K562 (cell line): ENCODE measurements at regions not wholly inside any gene's neighbourhood (a gene's known extent, or its start where the extent isn't known, plus 50 kb on each side); places are given as distances from the start of the nearest gene placed in this dataset.

Source experiments
- ATAC-seq: fragments of 200-7000 bp; cut with Tn5 transposase; 3 replicates; pipeline ENCODE4 v1.9.1; 2020; ENCODE audit warnings: moderate library complexity
- BruUV-seq: library from RNA; stranded (reverse); fragments of 400-500 nt; replicated peaks from 2 replicates; lab custom pipeline; 2021; lab: Mats Ljungman, UMichigan
- CTCF ChIA-PET: fragments of 300-600 bp; formaldehyde crosslinking; extraction: SDS; loops from one replicate; lab custom pipeline; 2021; ENCODE audit warnings: low intra/inter-chr PET ratio; lab: Yijun Ruan, JAX
- POLR2A ChIA-PET: fragments of 300-600, 350-650 bp; sonication (Branson Sonifier 250); formaldehyde crosslinking; extraction: SDS; loops from one replicate; lab custom pipeline; 2021; ENCODE audit warnings: antibody characterized with exemption, inconsistent platforms; lab: Yijun Ruan, JAX
- DNase-seq, 4 experiments: peaks; one replicate each; pipeline versions ENCODE4 v3.0.0 to v3.0.0-alpha.2; 2011 to 2018; ENCODE audit warnings: low spot score in 3 of 4, mixed read lengths in 3 of 4; ENCODE audit errors: extremely low read depth in 1 of 4
- FAIRE-seq: peaks from 2 replicates; lab custom pipeline; 2011; peaks lifted over from hg19 to GRCh38; lab: Jason Lieb, UNC
- H2AFZ ChIP-seq: 2 replicates; pipeline ENCODE4 v1.6.0; 2011; ENCODE audit warnings: low read depth, low read length, control low read depth, inconsistent platforms
- H3K27ac ChIP-seq: fragments of 200-600 bp; 3 replicates; pipeline ENCODE4 v1.8.0; 2011; ENCODE audit warnings: low read depth, mild to moderate bottlenecking, control low read depth, inconsistent platforms, low read length, moderate library complexity, mixed read lengths; ENCODE audit errors: extremely low read depth
- H3K27me3 ChIP-seq, 2 experiments: fragments of 300-600 bp in 1 of 2; 2 replicates in 1 of 2; 3 replicates in 1 of 2; pipeline versions ENCODE4 v1.6.0 to v1.8.0; 2011; ENCODE audit warnings: inconsistent platforms in 2 of 2, low read length in 2 of 2, mild to moderate bottlenecking in 1 of 2, mixed read lengths in 1 of 2, moderate library complexity in 1 of 2; ENCODE audit not compliant: control insufficient read depth in 2 of 2, insufficient read depth in 2 of 2
- H3K36me3 ChIP-seq: fragments of 300-600 bp; 3 replicates; pipeline ENCODE4 v1.8.0; 2011; ENCODE audit warnings: mild to moderate bottlenecking, low read length, inconsistent platforms; ENCODE audit not compliant: control insufficient read depth, insufficient read depth
- H3K4me1 ChIP-seq, 2 experiments: fragments of 200-600 bp in 1 of 2; replicated peaks in 1 of 2; 2 replicates in 1 of 2; 3 replicates in 1 of 2; pipeline versions ENCODE4 v1.5.1 to v1.8.0; 2011; ENCODE audit warnings: inconsistent platforms in 2 of 2, low read length in 2 of 2, mild to moderate bottlenecking in 1 of 2, mixed read lengths in 1 of 2, moderate library complexity in 1 of 2; ENCODE audit not compliant: control insufficient read depth in 2 of 2, insufficient read depth in 2 of 2
- H3K4me2 ChIP-seq: 2 replicates; pipeline ENCODE4 v1.6.1; 2011; ENCODE audit warnings: low read length, control low read depth, inconsistent platforms, mixed read lengths; ENCODE audit not compliant: insufficient read depth
- H3K4me3 ChIP-seq: fragments of 200-600 bp; sonication (generic), shearing (Covaris generic); 2 replicates; pipeline ENCODE4 v1.5.1; 2016; ENCODE audit warnings: control low read depth, inconsistent platforms
- H3K79me2 ChIP-seq: fragments of 200-600 bp; 3 replicates; pipeline ENCODE4 v1.8.0; 2011; ENCODE audit warnings: low read length, inconsistent platforms; ENCODE audit not compliant: control insufficient read depth, insufficient read depth
- H3K9ac ChIP-seq, 2 experiments: 2 replicates each; pipeline versions ENCODE4 v1.6.0 to v1.6.1; 2011; ENCODE audit warnings: low read depth in 2 of 2, low read length in 2 of 2, control low read depth in 1 of 2, inconsistent platforms in 1 of 2, mild to moderate bottlenecking in 1 of 2, mixed read lengths in 1 of 2; ENCODE audit not compliant: insufficient read depth in 1 of 2
- H3K9me1 ChIP-seq: one replicate; pipeline ENCODE4 v1.6.0; 2011; ENCODE audit warnings: inconsistent platforms, mild to moderate bottlenecking, low read length, moderate library complexity; ENCODE audit not compliant: control insufficient read depth, insufficient read depth
- H3K9me3 ChIP-seq: replicated peaks from 2 replicates; pipeline ENCODE4 v1.5.1; 2011; ENCODE audit warnings: low read depth, low read length, inconsistent platforms; ENCODE audit not compliant: control insufficient read depth, insufficient read depth
- H4K20me1 ChIP-seq: replicated peaks from 2 replicates; pipeline ENCODE4 v1.6.1; 2011; ENCODE audit warnings: low read length, inconsistent platforms, mixed read lengths; ENCODE audit not compliant: control insufficient read depth, insufficient read depth
- CBX8 ChIP-seq: fragments of 200-600 bp; sonication (generic); IDR thresholded peaks from 2 replicates; pipeline ENCODE4 v1.6.1; 2012; ENCODE audit warnings: borderline replicate concordance, mixed run types, low read depth, mild to moderate bottlenecking, moderate library complexity, mixed read lengths, low read length, control low read depth, inconsistent platforms; ENCODE audit not compliant: poor library complexity, severe bottlenecking; ENCODE audit errors: extremely low read depth
- ELF1 ChIP-seq: fragments of 200-800 bp; sonication (Bioruptor generic); IDR thresholded peaks from 2 replicates; pipeline ENCODE4 v1.6.1; 2016; ENCODE audit warnings: missing genetic modification characterization, missing compliant biosample characterization
- FOXK2 ChIP-seq, 2 experiments: fragments of 450-650 bp; IDR thresholded peaks in 1 of 2; conservative IDR thresholded peaks in 1 of 2; 2 replicates each; pipeline ENCODE4 v1.6.1; 2016; ENCODE audit warnings: low read depth in 2 of 2, mild to moderate bottlenecking in 1 of 2
- IRF2 ChIP-seq: sonication (generic); formaldehyde crosslinking; IDR thresholded peaks from 2 replicates; pipeline ENCODE4 v1.8.1; 2022; ENCODE audit warnings: mild to moderate bottlenecking, missing genetic modification reagents
- KLF6 ChIP-seq: fragments of 250-450 bp; sonication (Bioruptor Pico); IDR thresholded peaks from 2 replicates; pipeline ENCODE4 v1.4.0; 2020; ENCODE audit warnings: mild to moderate bottlenecking, moderate library complexity, borderline replicate concordance
- NR2C2 ChIP-seq, 2 experiments: fragments of 200-800 bp in 1 of 2; sonication (Bioruptor generic) in 1 of 2; sonication (generic) in 1 of 2; formaldehyde crosslinking in 1 of 2; IDR thresholded peaks; 2 replicates each; pipeline versions ENCODE4 v1.6.1 to v1.8.0; 2016 to 2022; ENCODE audit warnings: mild to moderate bottlenecking in 1 of 2, missing compliant biosample characterization in 1 of 2, missing genetic modification characterization in 1 of 2, missing genetic modification reagents in 1 of 2
- PTTG1 ChIP-seq: fragments of 450-650 bp; IDR thresholded peaks from 2 replicates; pipeline ENCODE4 v1.6.1; 2016; ENCODE audit warnings: low read depth, mild to moderate bottlenecking, missing genetic modification characterization, missing compliant biosample characterization
- RBM17 ChIP-seq: fragments of 200-400 bp; formaldehyde crosslinking; IDR thresholded peaks from 2 replicates; pipeline ENCODE4 v1.6.1; 2017; ENCODE audit warnings: low read depth, mild to moderate bottlenecking, low read length, borderline replicate concordance
- RNF2 ChIP-seq: sonication (generic); IDR thresholded peaks from 2 replicates; pipeline ENCODE4 v1.6.1; 2016
- U2AF1 ChIP-seq: fragments of 200-400 bp; formaldehyde crosslinking; optimal IDR thresholded peaks from 2 replicates; pipeline ENCODE3; 2017; ENCODE audit warnings: mild to moderate bottlenecking, low read depth, low read length, moderate library complexity
- ZNF239 ChIP-seq: fragments of 250-450 bp; sonication (Bioruptor Pico); IDR thresholded peaks from 2 replicates; pipeline ENCODE4 v1.4.0; 2020; ENCODE audit warnings: mild to moderate bottlenecking
- ZNF77 ChIP-seq: fragments of 250-450 bp; sonication (Bioruptor Pico); IDR thresholded peaks from 2 replicates; pipeline ENCODE4 v1.5.0; 2020
- in situ Hi-C: fragments of 300-500 bp; cut with MboI; formaldehyde crosslinking; loops from 4 replicates; pipeline ENCODE4 v1.15.0; 2018; ENCODE audit warnings: inconsistent platforms, mixed read lengths
- intact Hi-C: fragments of 100-400 bp; cut with micrococcal nuclease; formaldehyde crosslinking; loops from 2 replicates; pipeline ENCODE4 v1.14.2; 2022

DNA sequence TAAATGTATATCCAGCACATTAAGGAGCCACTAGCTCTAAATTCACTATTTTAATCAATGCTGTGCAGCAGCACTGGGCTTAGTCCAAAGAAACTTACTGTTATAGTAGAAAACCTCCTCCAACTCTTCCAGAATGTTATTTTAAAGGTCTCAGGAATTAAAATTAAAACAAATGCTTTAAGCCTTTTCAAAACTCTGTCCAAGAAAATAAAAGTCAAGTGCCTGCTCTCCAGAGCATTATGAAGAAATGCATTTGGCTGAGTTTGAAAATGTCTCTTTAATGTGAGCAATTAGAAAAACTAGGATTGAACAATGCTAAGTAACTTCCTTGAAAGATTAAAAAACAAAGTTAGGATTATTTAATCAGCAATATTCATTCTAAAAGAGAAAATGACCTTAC, 322.4 kb upstream of the DCN start:
- DNase-seq: no peak
- no peak for FAIRE-seq
- intact Hi-C loops (no loop called here), in situ Hi-C loops (no loop called here)
- Histone ChIP-seq H2AFZ (no peak overlapping the region), H3K4me2 (no peak overlapping the region), H3K36me3 (peaks cover 21% of the 10 kb centered on the region), H3K4me1 (no peaks in the 10 kb centered on the region), H3K9me1 (no peaks in the 10 kb centered on the region), H3K9ac (no peak overlapping the region), H3K79me2 (no peaks in the 10 kb centered on the region), H3K27me3 (no peaks in the 10 kb centered on the region), H4K20me1 (no peaks in the 10 kb centered on the region), H3K27ac (no peak overlapping the region), H3K9me3 (no peaks in the 10 kb centered on the region; the same call in none of the 2 replicates), H3K4me3 (no peak overlapping the region)
- no TSS peak for BruUV-seq
- no peak for ATAC-seq
- ChIA-PET CTCF (no interaction called here), POLR2A (no interaction called here)
- no peak for TF ChIP-seq ZNF77 (CRISPR knock-in tag)
- no peak for TF ChIP-seq PTTG1 (tag)
- no peak for TF ChIP-seq KLF6 (CRISPR knock-in tag)
- no peak for TF ChIP-seq ZNF239 (CRISPR knock-in tag)
- no peak for TF ChIP-seq RBM17
- no peak for TF ChIP-seq IRF2 (CRISPR knock-in tag)
- no peak for TF ChIP-seq ELF1 (tag)
- TF ChIP-seq CBX8: no peak
- no peak for TF ChIP-seq NR2C2 (CRISPR knock-in tag; IDR thresholded peaks at IDR 0.05)
- no peak for TF ChIP-seq NR2C2 (tag; IDR thresholded peaks at IDR 0.05)
- no peak for TF ChIP-seq U2AF1
- no peak for TF ChIP-seq RNF2
- TF ChIP-seq FOXK2 (conservative IDR thresholded peaks at IDR 0.05 in 1 of 2, IDR thresholded peaks at IDR 0.05 in 1 of 2; ENCODE audit: low read depth in 2 of 2): no peak
